ENCODE measurements at regions not wholly inside any gene's neighbourhood (a gene's known extent, or its start where the extent isn't known, plus 50 kb on each side); places are given as distances from the start of the nearest gene placed in this dataset.

GRCh38 chr3:127363891-127364290 lies 76.0 kb upstream of the PRR20G start:
- TF ChIP-seq HDGF (IDR thresholded peaks at IDR 0.05; ENCODE audit: borderline replicate concordance) (no peak), L3MBTL2 (conservative IDR thresholded peaks at IDR 0.05) (no peak), LEF1 (IDR thresholded peaks at IDR 0.05; ENCODE audit: borderline replicate concordance) (no peak), SUZ12 (IDR thresholded peaks at IDR 0.05) (no peak), FOXK2 (IDR thresholded peaks at IDR 0.05) (no peak), SP1 (IDR thresholded peaks at IDR 0.05) (no peak)

Data from HEK293T (cell line).